HUDEP-2 (cell line): ENCODE measurements at regions not wholly inside any gene's neighbourhood (a gene's known extent, or its start where the extent isn't known, plus 50 kb on each side); places are given as distances from the start of the nearest gene placed in this dataset.
A peak's percentile ranks its signal among the peaks of the same experiment; 100 is the strongest.
"Not testable (repeated sequence)": the region's sequence is repeated elsewhere in the genome, so short reads cannot be mapped to it uniquely, and the experiment has no call there.

Source experiments
- DNase-seq, 76 experiments: peaks; one replicate each; lab custom pipeline; 2025; ENCODE audit not compliant: unreplicated experiment in 76 of 76; lab: John Stamatoyannopoulos, UW

GRCh38 chr7:9192969-9193368 is 759.6 kb downstream of the NXPH1 start:
- no peak for DNase-seq

- no peak for DNase-seq
Observed at GRCh38 chr7:9200626-9201025, 767.2 kb downstream of the NXPH1 start.

GRCh38 chr7:9201928-9202327 is 768.5 kb downstream of the NXPH1 start:
- no peak for DNase-seq

- DNase-seq, result no peak
Observed at GRCh38 chr7:9204571-9204970, 771.2 kb downstream of the NXPH1 start.

- DNase-seq, result no peak
Observed at GRCh38 chr7:9210114-9210513, 776.7 kb downstream of the NXPH1 start.

- DNase-seq, result no peak
Observed at GRCh38 chr7:9217204-9217603, 783.8 kb downstream of the NXPH1 start.

GRCh38 chr7:9226500-9226899 is 793.1 kb downstream of the NXPH1 start:
- DNase-seq, result no peak

GRCh38 chr7:9231630-9232121 is 798.3 kb downstream of the NXPH1 start:
- DNase-seq, result no peak

- DNase-seq, result no peak
Observed at GRCh38 chr7:9240001-9240400, 806.6 kb downstream of the NXPH1 start.

- DNase-seq, result no peak
Observed at GRCh38 chr7:9241826-9242225, 808.4 kb downstream of the NXPH1 start.

GRCh38 chr7:9242636-9243035 is 809.2 kb downstream of the NXPH1 start:
- DNase-seq, result no peak

- no peak for DNase-seq
Observed at GRCh38 chr7:9250876-9251275, 817.5 kb downstream of the NXPH1 start.

- DNase-seq, result no peak
Observed at GRCh38 chr7:9264395-9264794, 831.0 kb downstream of the NXPH1 start.

GRCh38 chr7:9280088-9280487 is 846.7 kb downstream of the NXPH1 start:
- no peak for DNase-seq

GRCh38 chr7:9283246-9283645 is 849.8 kb downstream of the NXPH1 start:
- DNase-seq, result no peak

GRCh38 chr7:9302436-9302835 is 869.0 kb downstream of the NXPH1 start:
- no peak for DNase-seq

- DNase-seq, result no peak
Observed at GRCh38 chr7:9307131-9307530, 873.7 kb downstream of the NXPH1 start.

- DNase-seq, result no peak
Observed at GRCh38 chr7:9324513-9324912, 891.1 kb downstream of the NXPH1 start.

- DNase-seq, result peak in 1 of 76 experiments; percentile 0
Observed at GRCh38 chr7:9328296-9328695, 894.9 kb downstream of the NXPH1 start.

GRCh38 chr7:9349625-9350024 is 916.2 kb downstream of the NXPH1 start:
- no peak for DNase-seq

- DNase-seq, result no peak
Observed at GRCh38 chr7:9391221-9391620, 957.8 kb downstream of the NXPH1 start.

GRCh38 chr7:9391984-9392383 is 958.6 kb downstream of the NXPH1 start:
- no peak for DNase-seq

GRCh38 chr7:9404386-9404785 is 971.0 kb downstream of the NXPH1 start:
- DNase-seq, result not testable (repeated sequence)
